ENCODE measurements at regions not wholly inside any gene's neighbourhood (a gene's known extent, or its start where the extent isn't known, plus 50 kb on each side); places are given as distances from the start of the nearest gene placed in this dataset.

DNA sequence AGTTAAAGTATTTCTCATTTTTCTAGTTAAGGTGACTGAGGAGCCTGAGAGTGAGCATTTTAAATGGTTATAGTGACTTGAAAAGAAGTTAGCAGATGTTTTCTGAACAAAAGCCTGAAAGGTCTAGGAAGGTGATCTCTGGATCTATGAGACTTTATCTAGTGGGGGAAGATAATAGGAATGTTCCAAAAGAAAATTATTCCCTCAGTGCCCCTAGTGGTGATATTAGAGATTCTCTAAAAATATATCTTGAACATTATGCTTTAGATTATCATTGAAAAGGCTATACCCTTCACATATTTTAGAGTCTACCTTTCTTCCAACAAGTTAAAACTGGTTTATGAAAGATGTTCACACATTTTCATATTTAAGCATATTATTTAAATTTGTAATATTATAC lies 69.0 kb upstream of the SPANXN1 start:
- DNase-seq: no peak
- no peak for ATAC-seq
- CTCF ChIA-PET: no interaction called here
- H3K9me3 Mint-ChIP-seq: peaks cover 0 to 5% (median 0%) of the 10 kb centered on the region in 11 donors
- Histone ChIP-seq H3K9me3 (ENCODE audit: control insufficient read depth in 2 of 3, low read length in 3 of 3) (no peaks in the 10 kb centered on the region), H3K27ac (ENCODE audit: low read depth, low read length) (no peak overlapping the region), H3K36me3 (ENCODE audit: control insufficient read depth in 2 of 3, insufficient read depth in 3 of 3, low read length in 3 of 3) (no peaks in the 10 kb centered on the region), H3K4me1 (ENCODE audit: control insufficient read depth in 2 of 2, insufficient read depth in 2 of 2, low read length in 2 of 2) (no peaks in the 10 kb centered on the region), H3K4me3 (ENCODE audit: low read length) (no peak overlapping the region), H3K27me3 (ENCODE audit: control insufficient read depth in 2 of 2, insufficient read depth in 2 of 2, low read length in 2 of 2) (no peaks in the 10 kb centered on the region)
- H3K36me3 Mint-ChIP-seq: no peaks in the 10 kb centered on the region
- no peak overlapping the region for H3K27ac Mint-ChIP-seq
- no peak overlapping the region for H3K4me3 Mint-ChIP-seq
- no peaks in the 10 kb centered on the region for H3K4me1 Mint-ChIP-seq
- POLR2A ChIA-PET: no interaction called here
- H3K27me3 Mint-ChIP-seq: no peaks in the 10 kb centered on the region
- intact Hi-C loops (cut with micrococcal nuclease): no loop called here

DNA sequence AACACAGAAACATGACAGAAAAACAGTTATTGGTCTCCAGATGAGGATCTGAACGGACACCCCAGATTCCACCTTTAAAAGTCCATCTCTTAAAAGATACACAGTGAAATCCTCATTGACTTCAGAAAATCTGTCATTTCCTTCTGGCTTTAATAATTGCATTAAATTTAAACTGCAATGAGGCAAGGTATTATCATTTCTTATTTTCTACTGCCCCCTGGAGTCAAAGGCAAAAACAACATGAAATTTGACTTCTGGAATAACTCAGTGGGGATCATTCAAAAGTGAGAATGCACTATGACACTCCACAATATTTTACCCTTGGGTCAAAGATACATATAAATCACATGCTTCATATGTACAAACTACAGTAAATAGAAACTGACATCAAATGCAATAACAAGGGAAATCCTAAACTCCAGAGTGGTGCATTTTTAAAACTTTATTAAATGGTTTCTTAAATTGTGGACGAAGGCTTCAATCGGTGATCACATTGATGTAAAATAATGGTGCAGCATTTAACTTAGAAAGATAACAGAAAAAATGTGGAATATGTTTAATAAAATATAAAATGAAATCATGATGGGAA lies 56.4 kb upstream of the SPANXN1 start:
- CTCF ChIA-PET: no interaction called here
- Mint-ChIP-seq H3K27me3 (no peaks in the 10 kb centered on the region), H3K27ac (no peak overlapping the region), H3K9me3 (peaks cover 0 to 5% (median 0%) of the 10 kb centered on the region in 11 donors), H3K4me3 (no peak overlapping the region), H3K4me1 (peaks cover 0 to 3% (median 0%) of the 10 kb centered on the region in 7 donors), H3K36me3 (peaks cover 0 to 4% (median 0%) of the 10 kb centered on the region in 5 donors)
- H3K9me3 ChIP-seq (ENCODE audit: control insufficient read depth in 2 of 3, low read length in 3 of 3): no peaks in the 10 kb centered on the region
- POLR2A ChIA-PET: no interaction called here
- DNase-seq: no peak
- ATAC-seq: no peak
- intact Hi-C loops (cut with micrococcal nuclease): loop anchor here in 1 of 2 donors (5.0 kb wide), 1 partner anchor 1524 kb away; no protein-coding TSS in a partner anchor
- H3K4me3 ChIP-seq (ENCODE audit: low read length): no peak overlapping the region
- H3K27ac ChIP-seq (ENCODE audit: low read depth, low read length): no peak overlapping the region
- no peaks in the 10 kb centered on the region for H3K27me3 ChIP-seq (ENCODE audit: control insufficient read depth in 2 of 2, insufficient read depth in 2 of 2, low read length in 2 of 2)
- no peaks in the 10 kb centered on the region for H3K36me3 ChIP-seq (ENCODE audit: control insufficient read depth in 2 of 3, insufficient read depth in 3 of 3, low read length in 3 of 3)
- no peaks in the 10 kb centered on the region for H3K4me1 ChIP-seq (ENCODE audit: control insufficient read depth in 2 of 2, insufficient read depth in 2 of 2, low read length in 2 of 2)
